GM06990 (cell line): ENCODE measurements at regions not wholly inside any gene's neighbourhood (a gene's known extent, or its start where the extent isn't known, plus 50 kb on each side); places are given as distances from the start of the nearest gene placed in this dataset.
"Not testable (repeated sequence)": the region's sequence is repeated elsewhere in the genome, so short reads cannot be mapped to it uniquely, and the experiment has no call there.

Experiments used
- DNase-seq: peaks from one replicate; pipeline ENCODE4 v3.0.0-alpha.2; 2011; ENCODE audit not compliant: insufficient read length; ENCODE audit errors: extremely low read depth
- H3K27me3 ChIP-seq: replicated peaks from 2 replicates; pipeline ENCODE4 v1.6.0; 2011; ENCODE audit warnings: low read length; ENCODE audit not compliant: control insufficient read depth, insufficient read depth
- H3K36me3 ChIP-seq: 2 replicates; pipeline ENCODE4 v1.5.1; 2011; ENCODE audit warnings: low read length; ENCODE audit not compliant: control insufficient read depth, insufficient read depth
- H3K4me3 ChIP-seq: replicated peaks from 2 replicates; pipeline ENCODE4 v1.5.1; 2011; ENCODE audit warnings: low read depth, mild to moderate bottlenecking, control low read depth, low read length
- CTCF ChIP-seq: IDR thresholded peaks from 2 replicates; pipeline ENCODE4 v1.5.1; 2011; ENCODE audit warnings: low read length, control low read depth, mild to moderate bottlenecking, inconsistent platforms; ENCODE audit not compliant: insufficient read depth, poor library complexity, severe bottlenecking

- no peak for DNase-seq
- TF ChIP-seq CTCF: no peak
- Histone ChIP-seq H3K36me3 (no peaks in the 10 kb centered on the region), H3K4me3 (no peak overlapping the region), H3K27me3 (no peaks in the 10 kb centered on the region)
Observed at GRCh38 chr12:42716491-42716891, 126.9 kb upstream of the PRICKLE1 start.

GRCh38 chr12:42713566-42713965 lies 124.0 kb upstream of the PRICKLE1 start:
- H3K27me3 ChIP-seq, H3K4me3 ChIP-seq, H3K36me3 ChIP-seq, DNase-seq: not testable (repeated sequence)

DNA sequence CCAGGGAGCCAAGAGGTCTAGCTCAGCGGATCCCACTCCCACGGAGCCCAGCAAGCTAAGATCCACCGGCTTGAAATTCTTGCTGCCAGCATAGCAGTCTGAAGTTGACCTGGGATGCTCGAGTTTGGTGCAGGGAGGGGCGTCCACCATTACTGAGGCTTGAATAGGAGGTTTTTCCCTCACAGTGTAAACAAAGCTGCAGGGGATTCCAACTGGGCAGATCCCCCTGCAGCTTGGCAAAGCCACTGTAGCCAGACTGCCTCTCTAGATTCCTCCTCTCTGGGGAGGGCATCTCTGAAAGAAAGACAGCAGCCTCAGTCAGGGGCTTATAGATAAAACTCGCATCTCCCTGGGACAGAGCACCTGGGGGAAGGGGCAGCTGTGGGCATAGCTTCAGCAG lies 118.8 kb upstream of the PRICKLE1 start:
- H3K27me3 ChIP-seq, H3K36me3 ChIP-seq, DNase-seq, H3K4me3 ChIP-seq: not testable (repeated sequence)

DNA sequence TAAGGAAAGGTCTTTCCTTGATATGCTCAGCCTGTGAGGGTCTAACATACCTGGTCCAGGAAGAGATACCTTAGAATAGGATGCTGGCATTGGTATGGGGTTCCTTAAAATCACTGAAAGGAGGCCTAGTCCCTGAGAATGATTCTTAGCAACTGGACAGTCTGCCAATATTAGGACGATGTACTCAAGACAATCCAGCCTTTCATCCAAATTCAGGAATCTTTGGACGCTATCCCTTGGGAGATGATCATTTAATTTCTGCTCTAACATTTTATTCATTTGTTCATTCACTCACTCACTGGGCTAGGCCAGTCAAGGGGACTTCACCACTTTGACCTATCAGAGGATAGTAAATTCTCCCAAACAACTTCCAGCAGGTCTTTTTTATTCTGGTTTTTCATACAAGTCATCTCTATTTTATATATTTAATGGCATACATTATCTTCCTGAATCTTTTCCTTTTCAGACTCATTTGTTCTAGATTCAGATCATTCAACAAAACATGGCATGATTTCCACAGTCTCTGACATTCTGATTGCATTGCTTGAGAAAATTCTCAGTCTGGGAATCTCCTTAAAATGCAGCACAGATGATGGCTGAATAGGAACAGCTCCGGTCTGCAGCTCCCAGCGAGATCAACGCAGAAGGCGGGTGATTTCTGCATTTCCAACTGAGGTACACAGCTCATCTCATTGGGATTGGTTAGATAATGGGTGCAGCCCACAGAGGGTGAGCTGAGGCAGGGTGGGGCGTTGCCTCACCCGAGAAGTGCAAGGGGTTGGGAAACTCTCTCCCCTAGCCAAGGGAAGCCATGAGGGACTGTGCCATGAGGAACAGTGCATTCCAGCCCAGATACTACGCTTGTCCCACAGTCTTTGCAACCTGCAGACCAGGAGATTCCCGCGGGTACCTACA lies 118.0 kb upstream of the PRICKLE1 start:
- DNase-seq: no peak
- TF ChIP-seq CTCF: no peak
- H3K27me3 ChIP-seq: no peaks in the 10 kb centered on the region; the same call in none of the 2 replicates

GRCh38 chr12:42706321-42706720 lies 116.8 kb upstream of the PRICKLE1 start:
- DNase-seq: no peak
- H3K36me3 ChIP-seq: no peaks in the 10 kb centered on the region
- H3K4me3 ChIP-seq: no peak overlapping the region
- no peaks in the 10 kb centered on the region; the same call in none of the 2 replicates for H3K27me3 ChIP-seq
- no peak for TF ChIP-seq CTCF

More for the DNA sequence above, 118.0 kb upstream of the PRICKLE1 start:
- Histone ChIP-seq H3K36me3 (no peaks in the 10 kb centered on the region), H3K4me3 (no peak overlapping the region)

GRCh38 chr12:42705863-42706262 lies 116.3 kb upstream of the PRICKLE1 start:
- H3K4me3 ChIP-seq: no peak overlapping the region
- TF ChIP-seq CTCF: no peak
- no peak for DNase-seq
- no peaks in the 10 kb centered on the region for H3K36me3 ChIP-seq
- no peaks in the 10 kb centered on the region; the same call in none of the 2 replicates for H3K27me3 ChIP-seq
